K562 (cell line): ENCODE measurements at regions not wholly inside any gene's neighbourhood (a gene's known extent, or its start where the extent isn't known, plus 50 kb on each side); places are given as distances from the start of the nearest gene placed in this dataset.

ENCODE experiments used
- ATAC-seq: fragments of 200-7000 bp; cut with Tn5 transposase; 3 replicates; pipeline ENCODE4 v1.9.1; 2020; ENCODE audit warnings: moderate library complexity
- BruUV-seq: library from RNA; stranded (reverse); fragments of 400-500 nt; replicated peaks from 2 replicates; lab custom pipeline; 2021; lab: Mats Ljungman, UMichigan
- CTCF ChIA-PET: fragments of 300-600 bp; formaldehyde crosslinking; extraction: SDS; loops from one replicate; lab custom pipeline; 2021; ENCODE audit warnings: low intra/inter-chr PET ratio; lab: Yijun Ruan, JAX
- POLR2A ChIA-PET: fragments of 300-600, 350-650 bp; sonication (Branson Sonifier 250); formaldehyde crosslinking; extraction: SDS; loops from one replicate; lab custom pipeline; 2021; ENCODE audit warnings: antibody characterized with exemption, inconsistent platforms; lab: Yijun Ruan, JAX
- DNase-seq, 4 experiments: peaks; one replicate each; pipeline versions ENCODE4 v3.0.0 to v3.0.0-alpha.2; 2011 to 2018; ENCODE audit warnings: low spot score in 3 of 4, mixed read lengths in 3 of 4; ENCODE audit errors: extremely low read depth in 1 of 4
- FAIRE-seq: peaks from 2 replicates; lab custom pipeline; 2011; peaks lifted over from hg19 to GRCh38; lab: Jason Lieb, UNC
- H2AFZ ChIP-seq: 2 replicates; pipeline ENCODE4 v1.6.0; 2011; ENCODE audit warnings: low read depth, low read length, control low read depth, inconsistent platforms
- H3K27ac ChIP-seq: fragments of 200-600 bp; 3 replicates; pipeline ENCODE4 v1.8.0; 2011; ENCODE audit warnings: low read depth, mild to moderate bottlenecking, control low read depth, inconsistent platforms, low read length, moderate library complexity, mixed read lengths; ENCODE audit errors: extremely low read depth
- H3K27me3 ChIP-seq, 2 experiments: fragments of 300-600 bp in 1 of 2; 2 replicates in 1 of 2; 3 replicates in 1 of 2; pipeline versions ENCODE4 v1.6.0 to v1.8.0; 2011; ENCODE audit warnings: inconsistent platforms in 2 of 2, low read length in 2 of 2, mild to moderate bottlenecking in 1 of 2, mixed read lengths in 1 of 2, moderate library complexity in 1 of 2; ENCODE audit not compliant: control insufficient read depth in 2 of 2, insufficient read depth in 2 of 2
- H3K36me3 ChIP-seq: fragments of 300-600 bp; 3 replicates; pipeline ENCODE4 v1.8.0; 2011; ENCODE audit warnings: mild to moderate bottlenecking, low read length, inconsistent platforms; ENCODE audit not compliant: control insufficient read depth, insufficient read depth
- H3K4me1 ChIP-seq, 2 experiments: fragments of 200-600 bp in 1 of 2; replicated peaks in 1 of 2; 2 replicates in 1 of 2; 3 replicates in 1 of 2; pipeline versions ENCODE4 v1.5.1 to v1.8.0; 2011; ENCODE audit warnings: inconsistent platforms in 2 of 2, low read length in 2 of 2, mild to moderate bottlenecking in 1 of 2, mixed read lengths in 1 of 2, moderate library complexity in 1 of 2; ENCODE audit not compliant: control insufficient read depth in 2 of 2, insufficient read depth in 2 of 2
- H3K4me2 ChIP-seq: 2 replicates; pipeline ENCODE4 v1.6.1; 2011; ENCODE audit warnings: low read length, control low read depth, inconsistent platforms, mixed read lengths; ENCODE audit not compliant: insufficient read depth
- H3K4me3 ChIP-seq: fragments of 200-600 bp; sonication (generic), shearing (Covaris generic); 2 replicates; pipeline ENCODE4 v1.5.1; 2016; ENCODE audit warnings: control low read depth, inconsistent platforms
- H3K79me2 ChIP-seq: fragments of 200-600 bp; 3 replicates; pipeline ENCODE4 v1.8.0; 2011; ENCODE audit warnings: low read length, inconsistent platforms; ENCODE audit not compliant: control insufficient read depth, insufficient read depth
- H3K9ac ChIP-seq, 2 experiments: 2 replicates each; pipeline versions ENCODE4 v1.6.0 to v1.6.1; 2011; ENCODE audit warnings: low read depth in 2 of 2, low read length in 2 of 2, control low read depth in 1 of 2, inconsistent platforms in 1 of 2, mild to moderate bottlenecking in 1 of 2, mixed read lengths in 1 of 2; ENCODE audit not compliant: insufficient read depth in 1 of 2
- H3K9me1 ChIP-seq: one replicate; pipeline ENCODE4 v1.6.0; 2011; ENCODE audit warnings: inconsistent platforms, mild to moderate bottlenecking, low read length, moderate library complexity; ENCODE audit not compliant: control insufficient read depth, insufficient read depth
- H3K9me3 ChIP-seq: replicated peaks from 2 replicates; pipeline ENCODE4 v1.5.1; 2011; ENCODE audit warnings: low read depth, low read length, inconsistent platforms; ENCODE audit not compliant: control insufficient read depth, insufficient read depth
- H4K20me1 ChIP-seq: replicated peaks from 2 replicates; pipeline ENCODE4 v1.6.1; 2011; ENCODE audit warnings: low read length, inconsistent platforms, mixed read lengths; ENCODE audit not compliant: control insufficient read depth, insufficient read depth
- DACH1 ChIP-seq: fragments of 450-650 bp; IDR thresholded peaks from 2 replicates; pipeline ENCODE4 v1.6.1; 2018; ENCODE audit not compliant: partially characterized antibody
- HSF4 ChIP-seq: fragments of 250-450 bp; sonication (Bioruptor Pico); IDR thresholded peaks from 2 replicates; pipeline ENCODE4 v2.1.2; 2022; ENCODE audit warnings: mild to moderate bottlenecking, moderate library complexity, borderline replicate concordance
- RBFOX2 ChIP-seq: fragments of 200-400 bp; formaldehyde crosslinking; IDR thresholded peaks from 2 replicates; pipeline ENCODE4 v1.6.1; 2017; ENCODE audit warnings: low read depth, mild to moderate bottlenecking, low read length, moderate library complexity
- ZNF175 ChIP-seq: fragments of 200-800 bp; sonication (Bioruptor generic); IDR thresholded peaks from 2 replicates; pipeline ENCODE4 v1.6.1; 2016; ENCODE audit warnings: low read depth, mild to moderate bottlenecking, missing genetic modification characterization, missing compliant biosample characterization
- ZNF431 ChIP-seq: sonication (generic); formaldehyde crosslinking; IDR thresholded peaks from 2 replicates; pipeline ENCODE4 v1.8.0; 2022; ENCODE audit warnings: mild to moderate bottlenecking, missing genetic modification reagents
- WGBS: fragments of 100-300 bp; shearing (Covaris generic); methylation state at CpG from one replicate; pipeline ENCODE4 v1.1.6; 2016; ENCODE audit warnings: low coverage, mixed read lengths; ENCODE audit not compliant: insufficient coverage; ENCODE audit errors: missing lambda C conversion rate; 5-methylcytosine and 5-hydroxymethylcytosine counted together
- in situ Hi-C: fragments of 300-500 bp; cut with MboI; formaldehyde crosslinking; loops from 4 replicates; pipeline ENCODE4 v1.15.0; 2018; ENCODE audit warnings: inconsistent platforms, mixed read lengths
- intact Hi-C: fragments of 100-400 bp; cut with micrococcal nuclease; formaldehyde crosslinking; loops from 2 replicates; pipeline ENCODE4 v1.14.2; 2022

DNA sequence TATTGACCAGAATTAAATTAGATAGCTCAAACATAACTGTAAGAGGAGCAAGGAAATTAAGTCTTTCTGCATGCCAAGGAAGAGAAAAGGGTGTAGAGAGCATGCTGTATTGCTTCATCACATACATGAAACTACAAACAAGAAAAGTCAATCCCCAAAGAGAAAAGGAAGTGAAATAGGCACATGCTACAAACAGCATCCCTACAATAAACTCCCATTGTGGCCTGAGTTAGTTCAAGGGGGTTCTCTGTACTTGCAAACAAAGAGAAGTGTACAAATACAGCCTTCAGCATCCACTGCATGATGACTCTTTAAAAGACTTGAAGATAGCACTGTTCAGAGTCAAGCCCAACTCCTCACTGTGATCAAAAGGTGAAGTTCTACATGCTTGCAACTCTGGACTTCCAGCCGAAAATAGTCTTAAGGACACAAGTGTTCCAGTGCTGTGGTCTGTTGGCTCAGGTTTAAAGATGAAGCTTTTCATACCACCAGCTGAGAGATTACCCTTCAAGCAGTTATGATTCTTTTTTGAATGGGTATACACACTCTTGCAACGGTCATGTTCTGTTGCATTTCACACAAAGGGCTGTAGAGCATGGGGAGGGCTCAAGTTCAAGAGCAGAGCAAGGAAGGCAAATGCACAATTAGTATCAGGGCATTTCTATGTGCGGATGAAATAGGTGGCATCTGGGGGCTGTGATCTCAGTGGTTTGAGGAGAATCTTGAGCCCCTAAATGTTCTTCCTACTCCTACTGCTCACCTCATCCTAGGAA is 534.5 kb downstream of the EBF1 start (continued):
- TF ChIP-seq ZNF431: no peak

DNA sequence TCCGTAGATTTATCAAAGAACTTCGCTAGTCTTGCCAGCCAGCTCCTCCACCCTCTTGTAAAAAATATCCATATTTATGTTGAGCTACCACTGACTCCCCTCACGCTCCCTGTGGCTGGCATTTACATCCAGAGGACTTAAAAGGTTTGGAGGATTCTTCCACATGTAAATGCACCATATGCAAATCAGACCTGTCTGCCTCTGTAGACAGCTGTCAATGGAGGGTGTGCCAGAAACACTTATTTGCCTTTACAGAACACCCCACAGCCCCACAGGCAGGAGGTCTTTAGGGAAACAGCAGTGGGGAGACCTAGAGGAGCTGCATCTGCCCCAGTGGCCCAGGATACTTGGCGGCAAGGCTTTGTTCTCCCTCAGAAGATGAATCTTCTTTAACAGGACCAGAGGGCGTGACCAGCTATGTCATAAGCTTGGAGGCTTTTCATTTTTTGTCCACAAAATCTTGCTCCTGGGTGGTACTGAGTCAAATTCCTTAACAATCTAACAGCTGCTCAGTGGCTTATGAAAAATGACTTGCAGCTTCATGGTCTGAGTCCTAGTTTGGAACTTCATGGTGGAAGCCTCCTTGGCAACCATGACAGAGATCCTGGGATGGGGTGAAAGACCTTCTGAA is 535.8 kb downstream of the EBF1 start:
- H3K27me3 ChIP-seq: no peaks in the 10 kb centered on the region
- intact Hi-C loops (no loop called here), in situ Hi-C loops (no loop called here)
- TF ChIP-seq HSF4 (no peak), DACH1 (no peak), ZNF175 (no peak), RBFOX2 (no peak)
- no peaks in the 10 kb centered on the region for H3K9me3 ChIP-seq
- POLR2A ChIA-PET: no interaction called here
- 2% methylated on average over 5 of the region's 5 CpGs for WGBS
- H2AFZ ChIP-seq: no peak overlapping the region
- CTCF ChIA-PET: no interaction called here
- no TSS peak for BruUV-seq
- no peak overlapping the region; a peak in 1 of 4 replicates for H3K9ac ChIP-seq
- H3K36me3 ChIP-seq: no peaks in the 10 kb centered on the region
- ATAC-seq (no peak), FAIRE-seq (no peak), DNase-seq (no peak)
- H4K20me1 ChIP-seq: no peaks in the 10 kb centered on the region
- no peaks in the 10 kb centered on the region for H3K4me1 ChIP-seq
- H3K27ac ChIP-seq: no peak overlapping the region
- H3K9me1 ChIP-seq: no peaks in the 10 kb centered on the region
- H3K4me2 ChIP-seq: no peak overlapping the region
- H3K4me3 ChIP-seq: no peak overlapping the region
- no peaks in the 10 kb centered on the region for H3K79me2 ChIP-seq
